ENCODE measurements at regions not wholly inside any gene's neighbourhood (a gene's known extent, or its start where the extent isn't known, plus 50 kb on each side); places are given as distances from the start of the nearest gene placed in this dataset.
"Not testable (repeated sequence)": the region's sequence is repeated elsewhere in the genome, so short reads cannot be mapped to it uniquely, and the experiment has no call there.

DNA sequence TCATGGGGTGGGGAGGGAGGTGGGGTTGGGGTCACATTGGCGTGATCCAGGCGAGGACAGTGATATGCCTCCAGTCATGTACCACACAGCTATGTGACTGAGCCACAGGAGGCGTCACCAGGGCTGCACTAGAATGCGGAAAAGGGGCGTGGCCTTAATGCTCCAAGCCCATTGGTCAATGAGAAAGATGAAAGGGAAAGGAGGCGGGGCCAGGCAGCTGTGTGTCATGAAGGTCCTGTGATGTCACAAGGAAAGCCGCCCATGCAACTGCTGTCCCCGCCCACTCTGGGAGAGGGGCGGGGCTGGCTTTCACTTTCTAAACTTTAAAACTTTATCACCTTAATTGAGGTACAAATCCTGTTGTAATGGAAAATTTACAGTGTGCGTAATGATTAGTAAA is 89.4 kb upstream of the ADCY2 start:
- DNase-seq (ENCODE audit: low spot score), result not testable (repeated sequence)

DNA sequence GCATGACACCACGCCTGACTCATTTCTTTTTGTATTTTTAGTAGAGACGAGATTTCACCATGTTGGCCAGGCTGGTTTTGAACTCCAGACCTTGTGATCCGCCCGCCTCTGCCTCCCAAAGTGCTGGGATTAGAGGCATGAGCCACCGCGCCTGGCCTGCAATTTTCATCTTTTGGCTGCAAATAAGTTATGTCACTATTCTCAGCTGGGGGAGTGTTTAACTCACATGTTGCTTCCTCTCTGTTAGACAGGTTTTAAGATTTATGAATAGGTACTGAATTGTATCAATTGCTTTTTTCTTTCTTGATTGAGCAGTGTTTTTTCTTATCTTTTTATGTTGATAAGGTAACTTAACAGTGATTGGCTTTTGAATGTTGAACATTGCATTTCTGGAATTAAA is 88.2 kb upstream of the ADCY2 start:
- not testable (repeated sequence) for DNase-seq (ENCODE audit: low spot score)

DNA sequence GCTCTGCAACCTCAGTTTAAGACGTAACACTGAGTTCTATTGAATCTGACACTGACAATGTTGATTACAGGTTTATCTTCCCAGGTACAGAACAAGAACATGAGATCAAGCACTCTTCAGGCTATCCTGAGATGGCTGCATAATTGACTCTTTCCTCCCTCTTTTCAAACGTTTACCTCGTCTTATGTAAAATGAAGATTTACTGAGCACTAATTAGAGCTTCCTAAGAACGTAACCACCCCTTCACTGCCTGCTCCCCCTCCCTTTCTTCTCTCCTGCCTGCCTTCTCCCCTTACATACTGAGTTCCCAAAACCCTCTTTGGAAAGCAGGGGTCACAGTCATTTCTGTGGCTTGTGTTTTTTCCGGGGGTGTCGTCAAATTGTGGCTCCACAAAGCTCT is 86.2 kb upstream of the ADCY2 start:
- not testable (repeated sequence) for DNase-seq (ENCODE audit: low spot score)

DNA sequence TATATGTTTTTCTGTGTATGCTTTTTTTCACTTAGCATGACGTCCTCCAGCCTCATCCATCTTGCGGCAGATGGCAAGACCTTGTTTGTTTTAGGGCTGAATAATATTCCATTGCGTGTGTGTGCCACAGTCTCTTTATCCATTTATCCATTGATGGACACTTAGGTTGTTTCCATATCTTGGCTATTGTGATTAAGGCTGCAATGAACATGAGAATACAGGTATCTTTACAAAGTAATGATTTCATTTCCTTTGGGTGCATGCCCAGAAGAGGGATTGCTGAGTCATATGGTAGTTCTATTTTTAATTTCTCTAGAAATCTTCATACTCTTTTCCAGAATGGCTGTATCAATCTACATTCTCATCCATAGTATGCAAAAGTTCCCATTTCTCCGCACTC is 85.3 kb upstream of the ADCY2 start:
- DNase-seq (ENCODE audit: low spot score), result not testable (repeated sequence)

DNA sequence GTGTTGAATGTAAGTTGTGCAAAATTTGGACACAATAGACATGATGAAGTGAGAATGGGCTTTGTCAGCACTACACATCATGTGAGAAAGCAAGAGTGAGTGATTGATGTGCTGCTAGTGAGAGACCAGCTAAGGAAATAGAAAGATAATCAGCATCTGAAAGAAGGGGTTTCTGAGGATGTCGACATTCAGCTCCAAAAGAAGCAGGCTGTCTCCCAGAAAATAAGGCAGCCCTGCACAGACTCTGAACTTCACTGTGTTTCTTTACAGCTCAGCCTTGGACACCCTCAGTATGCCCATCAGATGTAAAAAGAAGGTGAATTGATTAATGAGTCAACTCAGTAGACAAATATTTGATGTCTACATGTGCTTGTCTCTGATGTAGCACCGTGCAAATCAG is 80.8 kb upstream of the ADCY2 start:
- DNase-seq (ENCODE audit: low spot score), result no peak

DNA sequence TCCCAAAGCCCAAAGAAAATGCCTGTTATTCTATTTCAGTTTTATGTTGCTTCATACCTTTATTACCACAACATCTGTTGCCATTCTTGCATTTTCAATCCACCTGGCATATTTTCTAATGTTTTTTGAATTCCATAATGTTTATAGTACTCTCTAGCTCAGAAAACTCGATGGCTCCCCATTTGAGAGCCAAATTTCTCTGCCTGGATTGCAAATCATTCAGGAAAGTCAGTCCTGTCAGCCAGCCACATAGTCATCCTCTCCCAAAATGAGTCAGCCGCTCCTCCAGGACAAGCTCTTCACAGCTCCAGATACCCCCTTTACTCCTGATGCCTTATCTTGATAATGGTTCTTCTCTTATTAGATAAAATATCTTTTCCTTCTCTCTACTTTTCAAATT is 78.2 kb upstream of the ADCY2 start:
- DNase-seq (ENCODE audit: low spot score), result no peak

DNA sequence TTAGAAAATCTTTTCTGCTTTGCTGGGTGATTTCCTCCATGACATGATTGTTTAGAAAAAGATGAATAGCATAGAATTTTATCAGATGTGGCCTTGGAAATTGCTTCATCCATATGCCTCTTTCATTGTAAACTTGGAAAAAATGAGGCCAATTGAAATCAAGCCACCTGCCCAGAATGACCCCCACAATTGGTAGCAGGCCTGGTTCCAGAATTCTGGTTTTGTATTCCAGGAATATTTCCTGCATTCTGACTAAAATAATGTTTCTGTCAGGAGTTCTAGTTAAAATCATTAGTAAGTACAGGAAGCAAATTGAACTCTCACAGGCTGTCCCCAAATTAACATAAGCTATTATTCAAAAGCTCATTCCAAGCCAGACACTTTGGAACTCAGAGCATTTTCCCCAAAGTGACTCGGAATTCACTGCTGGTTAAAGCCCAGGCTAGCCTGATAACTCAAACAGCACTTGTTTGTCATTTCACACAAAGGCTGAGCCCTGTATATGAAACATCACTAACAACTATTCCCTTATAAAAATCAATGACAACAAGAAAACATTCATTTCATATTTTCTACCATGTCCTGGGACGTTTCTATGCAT is 75.1 kb upstream of the ADCY2 start:
- no peak for DNase-seq (ENCODE audit: low spot score)

DNA sequence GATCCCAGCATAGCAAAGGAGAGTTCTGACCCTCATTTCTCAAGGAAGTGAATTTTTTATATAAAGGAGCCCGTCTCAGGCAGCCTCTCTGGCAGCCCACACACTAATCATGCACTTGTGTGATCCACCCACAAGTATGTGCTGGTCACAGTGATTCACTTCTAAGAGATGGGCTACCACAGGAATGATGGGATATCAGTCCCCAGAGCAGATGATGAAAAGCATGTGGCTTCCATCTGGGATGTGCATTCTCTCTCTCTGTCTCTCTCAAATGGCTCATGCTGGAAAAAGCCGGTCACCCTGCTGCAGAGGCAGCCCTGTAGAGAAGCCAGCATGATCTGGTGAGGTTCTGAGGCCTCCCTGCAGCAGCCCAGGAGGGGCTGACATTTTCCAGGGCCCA is 74.2 kb upstream of the ADCY2 start:
- DNase-seq (ENCODE audit: low spot score), result no peak

DNA sequence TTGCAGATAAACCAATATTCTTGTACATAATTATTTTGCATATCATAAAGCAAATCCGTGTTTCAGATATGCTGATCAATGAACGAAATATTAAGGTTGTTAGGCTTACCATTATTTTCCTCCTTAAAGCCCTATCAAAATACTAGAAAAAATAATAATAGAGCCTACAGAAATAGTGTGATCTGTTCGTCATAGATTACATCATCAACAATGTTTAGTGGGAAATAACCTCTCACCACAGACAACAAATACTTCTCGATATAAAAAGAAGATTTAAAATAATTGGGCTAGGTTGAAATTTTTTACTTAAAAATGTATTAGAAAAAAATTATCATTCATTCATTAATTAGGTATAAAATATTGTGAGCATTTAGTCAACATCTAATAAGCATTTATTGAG is 71.0 kb upstream of the ADCY2 start:
- no peak for DNase-seq (ENCODE audit: low spot score)

DNA sequence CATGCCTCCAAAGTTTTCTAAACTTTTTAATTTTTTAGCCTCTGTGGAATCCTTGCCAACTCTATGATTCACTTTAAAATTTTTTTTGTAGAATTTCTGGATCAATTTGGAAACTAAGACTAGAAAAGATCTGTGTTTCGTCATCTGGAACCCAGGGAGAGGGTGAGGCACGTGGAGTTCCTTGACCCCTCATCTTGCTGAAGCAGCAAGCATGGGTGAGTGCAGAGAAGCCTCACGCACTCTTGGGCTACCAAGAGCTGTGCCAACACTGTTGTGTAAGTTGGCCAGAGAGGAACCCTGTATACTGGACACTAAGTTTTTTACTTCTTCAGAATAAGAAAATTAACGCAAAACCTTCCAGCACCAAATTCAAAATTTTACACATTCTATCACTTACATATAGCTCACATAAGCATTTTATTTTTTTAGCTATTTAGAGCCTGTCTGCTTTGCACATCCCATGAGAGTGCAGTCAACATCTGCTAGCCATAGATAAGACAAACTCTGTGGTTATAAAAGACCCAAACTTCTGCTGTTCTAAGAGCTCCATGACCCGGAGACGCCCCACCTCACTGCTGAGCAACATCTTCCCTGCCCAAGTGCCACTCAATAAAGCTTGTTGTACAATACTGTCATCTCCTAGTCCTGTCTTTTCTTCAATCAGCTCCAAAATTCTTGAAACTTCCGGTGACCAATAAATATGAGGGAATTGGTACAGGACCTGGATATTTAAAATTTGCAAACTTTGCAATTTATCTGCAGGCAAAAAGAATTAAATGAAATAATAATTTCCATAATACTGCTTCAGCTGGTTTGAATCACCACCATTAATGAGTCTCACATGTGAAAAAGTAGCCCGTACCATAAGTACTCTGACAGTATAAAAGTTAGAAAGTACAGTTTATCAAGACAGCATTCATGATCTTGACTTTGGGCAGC is 69.7 kb upstream of the ADCY2 start:
- no peak for DNase-seq (ENCODE audit: low spot score)

DNA sequence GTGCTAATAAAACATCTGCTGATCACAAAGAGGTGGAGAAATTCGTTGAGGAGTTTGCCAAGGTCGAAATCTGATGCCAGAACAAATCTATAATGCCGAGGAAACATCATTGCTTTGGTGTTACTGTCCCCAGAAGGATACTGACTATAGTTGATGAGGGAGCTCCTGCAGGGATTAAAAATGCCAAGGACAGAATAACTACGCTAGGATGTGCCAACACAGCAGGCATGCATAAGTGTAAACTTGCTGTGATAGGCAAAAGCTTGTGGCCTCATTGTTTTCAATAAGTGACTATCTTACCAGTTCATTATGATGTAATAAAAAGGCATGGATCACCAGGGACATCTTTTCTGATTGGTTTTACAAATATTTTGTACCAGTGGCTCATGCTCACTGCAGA is 66.8 kb upstream of the ADCY2 start:
- DNase-seq (ENCODE audit: low spot score), result no peak

DNA sequence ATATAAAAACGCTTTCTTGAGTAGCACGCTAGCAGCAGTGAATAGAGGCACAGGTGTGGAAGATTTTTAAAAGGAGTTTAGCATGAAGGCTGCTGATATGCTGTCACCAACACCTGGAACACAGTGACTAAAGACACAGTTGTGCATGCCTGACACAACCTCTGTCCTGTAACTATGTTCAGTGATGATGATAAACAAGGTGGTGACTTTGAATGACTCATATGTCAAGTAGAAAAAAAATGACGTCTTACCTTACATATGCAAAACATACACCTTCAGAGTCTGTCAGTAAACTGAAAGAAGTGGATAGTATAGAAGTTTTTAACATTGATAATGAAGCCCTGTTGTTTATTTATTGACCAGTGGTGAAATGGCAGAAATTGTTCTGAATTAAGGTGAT is 66.2 kb upstream of the ADCY2 start:
- DNase-seq (ENCODE audit: low spot score), result no peak

DNA sequence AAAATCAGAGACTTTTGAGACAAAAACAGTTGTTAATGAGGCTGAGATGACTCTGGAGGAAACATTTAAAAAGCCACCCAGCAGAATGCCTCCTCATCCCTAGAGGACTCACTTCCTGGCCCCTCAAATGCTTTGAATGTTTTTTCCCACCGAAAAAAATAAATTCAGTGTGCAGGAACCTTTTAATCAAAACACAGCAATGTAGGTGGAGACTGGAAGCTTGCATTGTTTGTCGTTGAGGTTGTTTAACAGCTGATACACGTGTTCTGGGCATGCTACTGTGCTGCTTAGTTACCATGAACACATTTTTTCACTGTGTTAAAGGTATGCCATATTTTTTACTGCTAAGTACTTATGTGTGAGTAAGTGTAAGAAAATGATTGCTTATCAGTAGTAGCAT is 65.7 kb upstream of the ADCY2 start:
- no peak for DNase-seq (ENCODE audit: low spot score)

DNA sequence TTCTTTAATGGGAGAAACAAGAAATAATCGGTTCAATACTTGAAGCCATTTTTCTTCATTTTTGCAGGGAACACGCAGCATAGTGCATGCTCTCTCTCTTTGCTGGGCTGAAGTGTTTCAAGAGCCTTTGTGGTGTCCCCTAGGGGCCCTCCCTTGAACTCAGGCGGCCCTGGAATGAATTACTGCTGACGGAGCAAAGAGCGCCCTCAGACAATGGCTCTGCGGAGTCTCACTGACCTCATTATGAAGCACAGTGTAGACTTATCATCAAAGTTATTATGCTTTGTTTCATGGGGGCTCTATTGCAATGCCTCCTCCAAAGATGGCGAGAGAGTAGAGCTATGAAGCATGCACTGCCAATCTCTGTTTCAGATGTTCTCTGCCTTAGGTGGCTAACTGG is 64.8 kb upstream of the ADCY2 start:
- no peak for DNase-seq (ENCODE audit: low spot score)
